Neural cell (in vitro differentiated cells): ENCODE measurements at regions not wholly inside any gene's neighbourhood (a gene's known extent, or its start where the extent isn't known, plus 50 kb on each side); places are given as distances from the start of the nearest gene placed in this dataset.

ENCODE experiments used
- H2AFZ ChIP-seq: fragments of 200-600, 300-800 bp; sonication (generic), shearing (Covaris generic); 2 replicates; pipeline ENCODE4 v1.6.0; 2014; ENCODE audit warnings: low read depth, mild to moderate bottlenecking, antibody characterized with exemption, low read length, moderate library complexity
- H3F3A ChIP-seq: fragments of 200-600 bp; shearing (Covaris generic); 2 replicates; pipeline ENCODE4 v1.6.1; 2016; ENCODE audit warnings: mild to moderate bottlenecking, moderate library complexity, mixed read lengths, antibody characterized with exemption, low read length; ENCODE audit not compliant: insufficient read depth, poor library complexity, severe bottlenecking
- H3K27ac ChIP-seq: fragments of 200-600, 300-800 bp; sonication (generic), shearing (Covaris generic); 2 replicates; pipeline ENCODE4 v1.5.1; 2014; ENCODE audit warnings: mild to moderate bottlenecking, low read length, moderate library complexity
- H3K27me3 ChIP-seq: fragments of 300-800, 200-600 bp; sonication (generic), shearing (Covaris generic); 2 replicates; pipeline ENCODE4 v1.6.0; 2014; ENCODE audit warnings: mild to moderate bottlenecking, low read depth, low read length, moderate library complexity; ENCODE audit not compliant: insufficient read depth
- H3K36me3 ChIP-seq: fragments of 300-800, 200-600 bp; sonication (generic), shearing (Covaris generic); 2 replicates; pipeline ENCODE4 v1.5.1; 2014; ENCODE audit warnings: mild to moderate bottlenecking, antibody characterized with exemption, low read length, moderate library complexity; ENCODE audit not compliant: insufficient read depth
- H3K4me2 ChIP-seq: fragments of 300-800, 200-600 bp; sonication (generic), shearing (Covaris generic); 2 replicates; pipeline ENCODE4 v1.6.0; 2014; ENCODE audit warnings: mild to moderate bottlenecking, low read length
- H3K4me3 ChIP-seq: fragments of 300-800, 200-600 bp; sonication (generic), shearing (Covaris generic); 2 replicates; pipeline ENCODE4 v1.5.1; 2014; ENCODE audit warnings: mild to moderate bottlenecking, low read length, moderate library complexity
- H3K79me2 ChIP-seq: fragments of 200-600 bp; shearing (Covaris generic); replicated peaks from 2 replicates; pipeline ENCODE4 v1.6.0; 2014; ENCODE audit warnings: mild to moderate bottlenecking, low read length, moderate library complexity; ENCODE audit not compliant: insufficient read depth
- H3K9ac ChIP-seq: fragments of 300-800, 200-600 bp; sonication (generic), shearing (Covaris generic); 2 replicates; pipeline ENCODE4 v1.6.1; 2016; ENCODE audit warnings: mild to moderate bottlenecking, low read length, mixed read lengths
- H3K9me2 ChIP-seq: fragments of 200-600 bp; shearing (Covaris generic); 2 replicates; pipeline ENCODE4 v1.6.1; 2016; ENCODE audit warnings: mild to moderate bottlenecking, low read length, mixed read lengths; ENCODE audit not compliant: insufficient read depth
- H3K9me3 ChIP-seq: fragments of 200-600, 300-800 bp; sonication (generic), shearing (Covaris generic); 2 replicates; pipeline ENCODE4 v1.6.1; 2016; ENCODE audit warnings: mild to moderate bottlenecking, mixed run types, low read length, moderate library complexity, mixed read lengths
- H4K20me1 ChIP-seq: fragments of 200-600 bp; shearing (Covaris generic); 2 replicates; pipeline ENCODE4 v1.6.1; 2016; ENCODE audit warnings: mild to moderate bottlenecking, mixed run types; ENCODE audit not compliant: insufficient read depth
- CTCF ChIP-seq: fragments of 450-650 bp; IDR thresholded peaks from 2 replicates; pipeline ENCODE4 v1.5.1; 2014; ENCODE audit warnings: antibody characterized with exemption, mild to moderate bottlenecking, moderate library complexity; ENCODE audit not compliant: poor library complexity, severe bottlenecking
- EP300 ChIP-seq: fragments of 450-650 bp; conservative IDR thresholded peaks from 2 replicates; pipeline ENCODE4 v1.6.1; 2014; ENCODE audit warnings: antibody characterized with exemption, mild to moderate bottlenecking, moderate library complexity; ENCODE audit not compliant: poor library complexity, severe bottlenecking
- EZH2 ChIP-seq: fragments of 200-600, 300-800 bp; shearing (Covaris generic), sonication (generic); IDR thresholded peaks from 2 replicates; pipeline ENCODE4 v1.6.1; 2014; ENCODE audit warnings: antibody characterized with exemption, low read length, borderline replicate concordance, mild to moderate bottlenecking; ENCODE audit not compliant: insufficient read depth, poor library complexity, severe bottlenecking
- REST ChIP-seq: IDR thresholded peaks from 2 replicates; pipeline ENCODE4 v1.6.1; 2012; ENCODE audit warnings: borderline replicate concordance
- SMC3 ChIP-seq: fragments of 450-650 bp; conservative IDR thresholded peaks from 2 replicates; pipeline ENCODE4 v1.6.1; 2014; ENCODE audit warnings: antibody characterized with exemption, mild to moderate bottlenecking, moderate library complexity; ENCODE audit not compliant: poor library complexity

- Histone ChIP-seq H3K27me3 (no peaks in the 10 kb centered on the region), H4K20me1 (no peaks in the 10 kb centered on the region), H3K4me3 (no peak overlapping the region), H3K9ac (no peak overlapping the region), H2AFZ (no peak overlapping the region), H3K36me3 (no peaks in the 10 kb centered on the region), H3K79me2 (no peaks in the 10 kb centered on the region), H3K9me3 (no peaks in the 10 kb centered on the region), H3K27ac (no peak overlapping the region), H3K4me2 (no peak overlapping the region), H3K9me2 (no peaks in the 10 kb centered on the region), H3F3A (no peaks in the 10 kb centered on the region)
- TF ChIP-seq REST (no peak), SMC3 (no peak), CTCF (no peak), EP300 (no peak)
These were observed 130.8 kb upstream of the HEY2 start for GRCh38 chr6:125618629-125619028.

GRCh38 chr6:125623085-125623484, 126.3 kb upstream of the HEY2 start:
- Histone ChIP-seq H3K4me3 (no peak overlapping the region), H4K20me1 (no peaks in the 10 kb centered on the region), H3K9me2 (no peaks in the 10 kb centered on the region), H3K27me3 (no peaks in the 10 kb centered on the region), H3F3A (no peaks in the 10 kb centered on the region), H2AFZ (no peak overlapping the region), H3K79me2 (no peaks in the 10 kb centered on the region), H3K27ac (no peak overlapping the region), H3K36me3 (no peaks in the 10 kb centered on the region), H3K9me3 (no peaks in the 10 kb centered on the region), H3K4me2 (no peak overlapping the region), H3K9ac (no peak overlapping the region)
- TF ChIP-seq SMC3: no peak
- TF ChIP-seq REST: no peak
- no peak for TF ChIP-seq EP300
- TF ChIP-seq EZH2: no peak
